HepG2 (cell line): ENCODE measurements at regions not wholly inside any gene's neighbourhood (a gene's known extent, or its start where the extent isn't known, plus 50 kb on each side); places are given as distances from the start of the nearest gene placed in this dataset.

ENCODE experiments used
- ATAC-seq: fragments of 200-7000 bp; cut with Tn5 transposase; 3 replicates; pipeline ENCODE4 v1.9.1; 2020; ENCODE audit warnings: mild to moderate bottlenecking, moderate library complexity
- BruUV-seq: library from RNA; stranded (reverse); fragments of 400-500 nt; replicated peaks from 2 replicates; lab custom pipeline; 2021; lab: Mats Ljungman, UMichigan
- CTCF ChIA-PET: fragments of 300-600 bp; formaldehyde crosslinking; extraction: SDS; loops from one replicate; lab custom pipeline; 2021; ENCODE audit warnings: low total read pairs, inconsistent platforms, low intra/inter-chr PET ratio; lab: Yijun Ruan, JAX
- POLR2A ChIA-PET: fragments of 350-600 bp; sonication (Branson Sonifier 250); formaldehyde crosslinking; loops from one replicate; lab custom pipeline; 2020; ENCODE audit warnings: antibody characterized with exemption, inconsistent platforms; lab: Yijun Ruan, JAX
- DNase-seq: peaks from one replicate; pipeline ENCODE4 v3.0.0-alpha.2; 2015; ENCODE audit warnings: low spot score
- FAIRE-seq: peaks from 3 replicates; lab custom pipeline; 2011; peaks lifted over from hg19 to GRCh38; lab: Jason Lieb, UNC
- H2AFZ ChIP-seq: one replicate; pipeline ENCODE4 v1.6.1; 2011; ENCODE audit warnings: low read length, inconsistent platforms
- H3K27ac ChIP-seq: fragments of 300-600 bp; 3 replicates; pipeline ENCODE4 v1.8.0; 2011; ENCODE audit warnings: mixed run types, mild to moderate bottlenecking, mixed read lengths, low read length, inconsistent platforms; ENCODE audit not compliant: insufficient read depth; ENCODE audit errors: extremely low read length
- H3K27me3 ChIP-seq, 2 experiments: fragments of 200-600 bp in 1 of 2; 2 replicates in 1 of 2; 3 replicates in 1 of 2; pipeline versions ENCODE4 v1.6.0 to v1.8.0; 2011; ENCODE audit warnings: low read length in 2 of 2, mild to moderate bottlenecking in 2 of 2, moderate library complexity in 2 of 2, inconsistent platforms in 1 of 2; ENCODE audit not compliant: insufficient read depth in 2 of 2, control insufficient read depth in 1 of 2
- H3K36me3 ChIP-seq, 2 experiments: fragments of 200-600 bp in 1 of 2; replicated peaks in 1 of 2; 2 replicates in 1 of 2; 3 replicates in 1 of 2; pipeline versions ENCODE4 v1.5.1 to v1.8.0; 2011; ENCODE audit warnings: low read length in 2 of 2, inconsistent platforms in 1 of 2; ENCODE audit not compliant: insufficient read depth in 2 of 2, control insufficient read depth in 1 of 2
- H3K4me1 ChIP-seq: 2 replicates; pipeline ENCODE4 v1.5.1; 2012; ENCODE audit warnings: low read length, inconsistent platforms; ENCODE audit not compliant: insufficient read depth
- H3K4me2 ChIP-seq: 2 replicates; pipeline ENCODE4 v1.6.0; 2011; ENCODE audit warnings: low read depth, low read length, inconsistent platforms
- H3K4me3 ChIP-seq, 3 experiments: fragments of 200-600 bp in 1 of 3; sonication (generic), shearing (Covaris generic) in 1 of 3; replicated peaks in 1 of 3; 2 replicates each; pipeline ENCODE4 v1.5.1; 2011 to 2016; ENCODE audit warnings: low read length in 3 of 3, inconsistent platforms in 2 of 3, low read depth in 2 of 3, mild to moderate bottlenecking in 2 of 3, control low read depth in 1 of 3, mixed read lengths in 1 of 3; ENCODE audit not compliant: insufficient read depth in 1 of 3
- H3K79me2 ChIP-seq: one replicate; pipeline ENCODE4 v1.6.1; 2011; ENCODE audit warnings: low read length, inconsistent platforms; ENCODE audit not compliant: insufficient read depth
- H3K9ac ChIP-seq: 2 replicates; pipeline ENCODE4 v1.6.0; 2011; ENCODE audit warnings: mild to moderate bottlenecking, low read depth, low read length, inconsistent platforms; ENCODE audit not compliant: insufficient read depth
- H3K9me3 ChIP-seq: 2 replicates; pipeline ENCODE4 v1.5.1; 2012; ENCODE audit warnings: mild to moderate bottlenecking, low read length
- H4K20me1 ChIP-seq: 2 replicates; pipeline ENCODE4 v1.6.0; 2011; ENCODE audit warnings: inconsistent platforms, mild to moderate bottlenecking, low read length, moderate library complexity; ENCODE audit not compliant: insufficient read depth
- CBX2 ChIP-seq, 2 experiments: fragments of 200-600 bp in 1 of 2; sonication (generic); formaldehyde crosslinking in 1 of 2; IDR thresholded peaks; 2 replicates each; pipeline versions ENCODE4 v1.7.0 to v1.8.1; 2018 to 2022; ENCODE audit warnings: low read depth in 2 of 2, low read length in 1 of 2, mild to moderate bottlenecking in 1 of 2, missing genetic modification reagents in 1 of 2
- EZH2 ChIP-seq: conservative IDR thresholded peaks from 2 replicates; pipeline ENCODE4 v1.6.1; 2012; ENCODE audit warnings: mild to moderate bottlenecking, low read depth, low read length, moderate library complexity
- FOXM1 ChIP-seq: sonication (generic); formaldehyde crosslinking; IDR thresholded peaks from 2 replicates; pipeline ENCODE4 v1.5.0; 2020; ENCODE audit warnings: missing genetic modification reagents
- JUNB ChIP-seq: sonication (generic); formaldehyde crosslinking; IDR thresholded peaks from 2 replicates; pipeline ENCODE4 v1.8.0; 2022; ENCODE audit warnings: missing genetic modification reagents, mild to moderate bottlenecking, borderline replicate concordance
- RFXAP ChIP-seq: sonication (generic); formaldehyde crosslinking; IDR thresholded peaks from 2 replicates; pipeline ENCODE4 v1.4.0; 2020; ENCODE audit warnings: missing genetic modification reagents, borderline replicate concordance
- YEATS4 ChIP-seq: sonication (generic); formaldehyde crosslinking; IDR thresholded peaks from 2 replicates; pipeline ENCODE4 v1.4.0; 2020; ENCODE audit warnings: missing genetic modification reagents, borderline replicate concordance
- ZFP41 ChIP-seq: sonication (generic); formaldehyde crosslinking; IDR thresholded peaks from 2 replicates; pipeline ENCODE4 v1.4.0; 2020; ENCODE audit warnings: mild to moderate bottlenecking, missing genetic modification reagents, borderline replicate concordance
- ZNF17 ChIP-seq: sonication (generic); formaldehyde crosslinking; IDR thresholded peaks from 2 replicates; pipeline ENCODE4 v1.5.0; 2020; ENCODE audit warnings: mild to moderate bottlenecking, missing genetic modification reagents
- ZNF724P ChIP-seq: sonication (generic); formaldehyde crosslinking; IDR thresholded peaks from 2 replicates; pipeline ENCODE4 v1.8.0; 2022; ENCODE audit warnings: missing genetic modification reagents, borderline replicate concordance
- WGBS: methylation state at CpG from one replicate; pipeline ENCODE4 v1.1.6; 2017; ENCODE audit warnings: low lambda C conversion rate; 5-methylcytosine and 5-hydroxymethylcytosine counted together
- in situ Hi-C: cut with HindIII; loops from 2 replicates; pipeline ENCODE4 v1.10.0; 2017; ENCODE audit warnings: low pct_unique_long_range_greater_than_20kb; ENCODE audit not compliant: extremely low pct_ligation_motif_present
- intact Hi-C: fragments of 100-400 bp; cut with micrococcal nuclease; formaldehyde crosslinking; loops from one replicate; pipeline ENCODE4 v1.10.0; 2022; ENCODE audit not compliant: unreplicated experiment
- TF ChIP-seq, protein P1 (sequence below), 2 experiments: IDR thresholded peaks; 2 replicates each; pipeline ENCODE4 v1.6.1; 2011 to 2012; ENCODE audit warnings: low read length in 2 of 2, borderline replicate concordance in 1 of 2, low read depth in 1 of 2, mild to moderate bottlenecking in 1 of 2, moderate library complexity in 1 of 2
- TF ChIP-seq, protein P2 (sequence below): sonication (generic); formaldehyde crosslinking; IDR thresholded peaks from 2 replicates; pipeline ENCODE4 v1.4.0; 2020; ENCODE audit warnings: mild to moderate bottlenecking, missing genetic modification reagents
- TF ChIP-seq, protein P3 (sequence below): sonication (generic); formaldehyde crosslinking; IDR thresholded peaks from 2 replicates; pipeline ENCODE4 v1.4.0; 2020; ENCODE audit warnings: mild to moderate bottlenecking, missing genetic modification reagents

DNA sequence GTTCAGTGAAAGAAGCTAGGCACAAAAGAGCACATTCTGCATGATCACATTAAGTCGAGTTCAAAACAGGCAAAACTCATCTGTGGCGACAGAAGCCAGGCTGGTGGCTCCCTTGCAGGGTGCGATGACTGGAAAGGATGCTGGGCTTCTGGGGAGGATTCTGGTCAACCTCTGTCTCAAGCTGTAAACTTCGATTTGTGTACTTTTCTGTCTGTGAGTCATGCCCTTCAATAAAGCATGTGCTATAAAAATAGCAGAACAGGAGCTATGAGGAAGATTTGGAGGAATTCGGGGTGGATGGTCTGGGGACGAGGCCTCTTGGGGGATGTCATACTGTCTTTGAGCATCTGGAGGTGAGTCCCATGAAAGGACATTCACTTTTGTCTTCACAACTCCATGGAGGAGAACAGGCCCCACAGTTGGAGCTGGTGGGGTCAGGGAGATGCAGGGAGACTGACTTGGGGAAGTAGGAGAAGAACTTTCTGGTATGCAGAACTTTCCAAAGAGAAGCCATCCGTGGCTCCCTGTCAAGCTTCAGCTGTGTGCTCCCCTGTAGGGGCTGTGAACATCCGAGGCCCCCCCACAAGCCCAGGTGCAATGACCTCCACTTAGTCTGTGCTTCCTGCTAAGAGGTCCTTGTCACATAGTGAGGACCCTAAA lies 77.8 kb upstream of the LINC01488 start:
- DNase-seq: no peak
- ChIA-PET CTCF (no interaction called here), POLR2A (no interaction called here)
- no peaks in the 10 kb centered on the region for H3K36me3 ChIP-seq
- H3K27ac ChIP-seq: no peak overlapping the region
- H3K79me2 ChIP-seq: no peaks in the 10 kb centered on the region
- no peaks in the 10 kb centered on the region for H3K4me1 ChIP-seq
- H3K4me3 ChIP-seq: no peak overlapping the region
- no peak overlapping the region for H3K4me2 ChIP-seq
- no peaks in the 10 kb centered on the region for H3K9me3 ChIP-seq
- H3K9ac ChIP-seq: no peak overlapping the region
- no peak for ATAC-seq
- no peaks in the 10 kb centered on the region for H4K20me1 ChIP-seq
- intact Hi-C loops (no loop called here), in situ Hi-C loops (no loop called here)
- H3K27me3 ChIP-seq: peaks cover 3 to 27% of the 10 kb centered on the region in 2 experiments; a peak in 3 of 5 replicates
- no peak for FAIRE-seq
- WGBS: 37% methylated on average over 6 of the region's 8 CpGs
- H2AFZ ChIP-seq: no peak overlapping the region
- TF ChIP-seq EZH2: no peak
- TF ChIP-seq YEATS4: no peak
- no peak for TF ChIP-seq JUNB (CRISPR knock-in tag)
- TF ChIP-seq ZFP41 (CRISPR knock-in tag): no peak
- TF ChIP-seq FOXM1: no peak
- no TSS peak for BruUV-seq

GRCh38 chr11:69406060-69406459 lies 75.4 kb upstream of the LINC01488 start:
- Histone ChIP-seq H3K36me3 (no peaks in the 10 kb centered on the region), H3K4me2 (no peak overlapping the region), H3K27ac (no peak overlapping the region), H3K27me3 (peaks cover 0 to 17% of the 10 kb centered on the region in 2 experiments; a peak in 3 of 5 replicates), H4K20me1 (no peaks in the 10 kb centered on the region), H2AFZ (no peak overlapping the region), H3K9me3 (no peaks in the 10 kb centered on the region), H3K79me2 (no peaks in the 10 kb centered on the region), H3K4me3 (no peak overlapping the region), H3K4me1 (no peaks in the 10 kb centered on the region), H3K9ac (no peak overlapping the region)
- intact Hi-C loops (no loop called here), in situ Hi-C loops (no loop called here)
- ATAC-seq: no peak
- no peak for FAIRE-seq
- DNase-seq: no peak
- TF ChIP-seq ZNF17 (CRISPR knock-in tag): no peak
- TF ChIP-seq RFXAP (CRISPR knock-in tag): no peak
- TF ChIP-seq, protein P1, sequence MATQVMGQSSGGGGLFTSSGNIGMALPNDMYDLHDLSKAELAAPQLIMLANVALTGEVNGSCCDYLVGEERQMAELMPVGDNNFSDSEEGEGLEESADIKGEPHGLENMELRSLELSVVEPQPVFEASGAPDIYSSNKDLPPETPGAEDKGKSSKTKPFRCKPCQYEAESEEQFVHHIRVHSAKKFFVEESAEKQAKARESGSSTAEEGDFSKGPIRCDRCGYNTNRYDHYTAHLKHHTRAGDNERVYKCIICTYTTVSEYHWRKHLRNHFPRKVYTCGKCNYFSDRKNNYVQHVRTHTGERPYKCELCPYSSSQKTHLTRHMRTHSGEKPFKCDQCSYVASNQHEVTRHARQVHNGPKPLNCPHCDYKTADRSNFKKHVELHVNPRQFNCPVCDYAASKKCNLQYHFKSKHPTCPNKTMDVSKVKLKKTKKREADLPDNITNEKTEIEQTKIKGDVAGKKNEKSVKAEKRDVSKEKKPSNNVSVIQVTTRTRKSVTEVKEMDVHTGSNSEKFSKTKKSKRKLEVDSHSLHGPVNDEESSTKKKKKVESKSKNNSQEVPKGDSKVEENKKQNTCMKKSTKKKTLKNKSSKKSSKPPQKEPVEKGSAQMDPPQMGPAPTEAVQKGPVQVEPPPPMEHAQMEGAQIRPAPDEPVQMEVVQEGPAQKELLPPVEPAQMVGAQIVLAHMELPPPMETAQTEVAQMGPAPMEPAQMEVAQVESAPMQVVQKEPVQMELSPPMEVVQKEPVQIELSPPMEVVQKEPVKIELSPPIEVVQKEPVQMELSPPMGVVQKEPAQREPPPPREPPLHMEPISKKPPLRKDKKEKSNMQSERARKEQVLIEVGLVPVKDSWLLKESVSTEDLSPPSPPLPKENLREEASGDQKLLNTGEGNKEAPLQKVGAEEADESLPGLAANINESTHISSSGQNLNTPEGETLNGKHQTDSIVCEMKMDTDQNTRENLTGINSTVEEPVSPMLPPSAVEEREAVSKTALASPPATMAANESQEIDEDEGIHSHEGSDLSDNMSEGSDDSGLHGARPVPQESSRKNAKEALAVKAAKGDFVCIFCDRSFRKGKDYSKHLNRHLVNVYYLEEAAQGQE (IDR thresholded peaks at IDR 0.05; ENCODE audit: borderline replicate concordance in 1 of 2, low read depth in 1 of 2, low read length in 2 of 2): no peak
- TF ChIP-seq, protein P2, sequence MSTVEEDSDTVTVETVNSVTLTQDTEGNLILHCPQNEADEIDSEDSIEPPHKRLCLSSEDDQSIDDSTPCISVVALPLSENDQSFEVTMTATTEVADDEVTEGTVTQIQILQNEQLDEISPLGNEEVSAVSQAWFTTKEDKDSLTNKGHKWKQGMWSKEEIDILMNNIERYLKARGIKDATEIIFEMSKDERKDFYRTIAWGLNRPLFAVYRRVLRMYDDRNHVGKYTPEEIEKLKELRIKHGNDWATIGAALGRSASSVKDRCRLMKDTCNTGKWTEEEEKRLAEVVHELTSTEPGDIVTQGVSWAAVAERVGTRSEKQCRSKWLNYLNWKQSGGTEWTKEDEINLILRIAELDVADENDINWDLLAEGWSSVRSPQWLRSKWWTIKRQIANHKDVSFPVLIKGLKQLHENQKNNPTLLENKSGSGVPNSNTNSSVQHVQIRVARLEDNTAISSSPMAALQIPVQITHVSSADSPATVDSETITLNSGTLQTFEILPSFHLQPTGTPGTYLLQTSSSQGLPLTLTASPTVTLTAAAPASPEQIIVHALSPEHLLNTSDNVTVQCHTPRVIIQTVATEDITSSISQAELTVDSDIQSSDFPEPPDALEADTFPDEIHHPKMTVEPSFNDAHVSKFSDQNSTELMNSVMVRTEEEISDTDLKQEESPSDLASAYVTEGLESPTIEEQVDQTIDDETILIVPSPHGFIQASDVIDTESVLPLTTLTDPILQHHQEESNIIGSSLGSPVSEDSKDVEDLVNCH: no peak
- no peak for TF ChIP-seq ZNF724P (CRISPR knock-in tag)
- TF ChIP-seq, protein P3, sequence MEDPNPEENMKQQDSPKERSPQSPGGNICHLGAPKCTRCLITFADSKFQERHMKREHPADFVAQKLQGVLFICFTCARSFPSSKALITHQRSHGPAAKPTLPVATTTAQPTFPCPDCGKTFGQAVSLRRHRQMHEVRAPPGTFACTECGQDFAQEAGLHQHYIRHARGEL (CRISPR knock-in tag): no peak
- TF ChIP-seq CBX2 (IDR thresholded peaks at IDR 0.05; ENCODE audit: low read depth, low read length): no peak
- TF ChIP-seq CBX2 (CRISPR knock-in tag; IDR thresholded peaks at IDR 0.05; ENCODE audit: low read depth): no peak
- 1% methylated on average over 3 of the region's 3 CpGs for WGBS
- ChIA-PET CTCF (no interaction called here), POLR2A (no interaction called here)
- BruUV-seq: no TSS peak
